H9 (cell line): ENCODE measurements at regions not wholly inside any gene's neighbourhood (a gene's known extent, or its start where the extent isn't known, plus 50 kb on each side); places are given as distances from the start of the nearest gene placed in this dataset.

Source experiments
- DNase-seq: peaks from one replicate; pipeline ENCODE4 v3.0.0-alpha.2; 2017
- H2AFZ ChIP-seq: one replicate; pipeline ENCODE4 v1.6.1; 2013; ENCODE audit warnings: mild to moderate bottlenecking, low read length, control low read depth, moderate library complexity
- H2AK5ac ChIP-seq: 2 replicates; pipeline ENCODE4 v1.6.1; 2013; ENCODE audit warnings: low read length, control low read depth, mixed read lengths; ENCODE audit not compliant: insufficient read length
- H2BK120ac ChIP-seq: one replicate; pipeline ENCODE4 v1.6.1; 2013; ENCODE audit warnings: low read depth, mild to moderate bottlenecking, low read length, control low read depth, inconsistent platforms; ENCODE audit not compliant: poor library complexity, severe bottlenecking
- H2BK12ac ChIP-seq: 2 replicates; pipeline ENCODE4 v1.6.1; 2013; ENCODE audit warnings: low read length, control low read depth, mixed read lengths, low read depth; ENCODE audit not compliant: insufficient read length
- H2BK15ac ChIP-seq: 2 replicates; pipeline ENCODE4 v1.6.1; 2013; ENCODE audit warnings: low read depth, low read length, control low read depth
- H2BK20ac ChIP-seq: one replicate; pipeline ENCODE4 v1.6.1; 2013; ENCODE audit warnings: low read depth, mild to moderate bottlenecking, low read length, control low read depth, inconsistent platforms; ENCODE audit not compliant: poor library complexity, severe bottlenecking
- H2BK5ac ChIP-seq: 2 replicates; pipeline ENCODE4 v1.6.1; 2013; ENCODE audit warnings: low read length, control low read depth, mixed read lengths; ENCODE audit not compliant: insufficient read length
- H3K14ac ChIP-seq: 2 replicates; pipeline ENCODE4 v1.6.1; 2013; ENCODE audit warnings: low read length, control low read depth; ENCODE audit not compliant: insufficient read depth
- H3K18ac ChIP-seq: 2 replicates; pipeline ENCODE4 v1.6.1; 2013; ENCODE audit warnings: low read depth, mild to moderate bottlenecking, mixed read lengths, low read length, control low read depth; ENCODE audit not compliant: insufficient read length
- H3K23ac ChIP-seq: 2 replicates; pipeline ENCODE4 v1.6.1; 2013; ENCODE audit warnings: low read length, control low read depth, mixed read lengths, low read depth; ENCODE audit not compliant: insufficient read length
- H3K23me2 ChIP-seq: 2 replicates; pipeline ENCODE4 v1.6.1; 2013; ENCODE audit warnings: low read depth, mild to moderate bottlenecking, mixed read lengths, low read length, control low read depth; ENCODE audit not compliant: insufficient read length, poor library complexity, severe bottlenecking
- H3K27ac ChIP-seq: 2 replicates; pipeline ENCODE4 v1.5.1; 2013; ENCODE audit warnings: low read length, control low read depth, mixed read lengths, low read depth; ENCODE audit not compliant: insufficient read length
- H3K27me3 ChIP-seq: 2 replicates; pipeline ENCODE4 v1.6.1; 2013; ENCODE audit warnings: low read length, control low read depth, inconsistent platforms; ENCODE audit not compliant: insufficient read depth
- H3K4ac ChIP-seq: 2 replicates; pipeline ENCODE4 v1.6.1; 2013; ENCODE audit warnings: low read depth, mild to moderate bottlenecking, control low read depth, inconsistent platforms, low read length, moderate library complexity
- H3K4me1 ChIP-seq: 2 replicates; pipeline ENCODE4 v1.6.1; 2013; ENCODE audit warnings: low read length, control low read depth, inconsistent platforms; ENCODE audit not compliant: insufficient read depth
- H3K4me2 ChIP-seq: 2 replicates; pipeline ENCODE4 v1.6.1; 2013; ENCODE audit warnings: low read length, control low read depth, mixed read lengths; ENCODE audit not compliant: insufficient read length, insufficient read depth
- H3K56ac ChIP-seq: 2 replicates; pipeline ENCODE4 v1.6.1; 2013; ENCODE audit warnings: low read depth, mild to moderate bottlenecking, mixed read lengths, low read length, control low read depth; ENCODE audit not compliant: insufficient read length
- H3K79me1 ChIP-seq: 2 replicates; pipeline ENCODE4 v1.6.1; 2013; ENCODE audit warnings: low read depth, mild to moderate bottlenecking, moderate library complexity, low read length, control low read depth, inconsistent platforms; ENCODE audit not compliant: insufficient read depth, poor library complexity, severe bottlenecking
- H3K79me2 ChIP-seq: 2 replicates; pipeline ENCODE4 v1.6.1; 2013; ENCODE audit warnings: low read length, control low read depth, inconsistent platforms; ENCODE audit not compliant: insufficient read depth
- H3K9ac ChIP-seq: 2 replicates; pipeline ENCODE4 v1.6.1; 2013; ENCODE audit warnings: low read length, control low read depth, mixed read lengths; ENCODE audit not compliant: insufficient read length; ENCODE audit errors: extremely low read depth
- H3K9me3 ChIP-seq: one replicate; pipeline ENCODE4 v1.6.1; 2013; ENCODE audit warnings: low read depth, low read length, inconsistent platforms; ENCODE audit not compliant: control insufficient read depth
- H3T11ph ChIP-seq: one replicate; pipeline ENCODE4 v1.6.1; 2013; ENCODE audit warnings: mild to moderate bottlenecking, low read length, control low read depth, inconsistent platforms
- H4K20me1 ChIP-seq: one replicate; pipeline ENCODE4 v1.6.1; 2013; ENCODE audit not compliant: control insufficient read depth, insufficient read length, insufficient read depth
- H4K5ac ChIP-seq: 2 replicates; pipeline ENCODE4 v1.6.1; 2013; ENCODE audit warnings: low read depth, mild to moderate bottlenecking, mixed read lengths, low read length, control low read depth; ENCODE audit not compliant: insufficient read length
- H4K8ac ChIP-seq: replicated peaks from 2 replicates; pipeline ENCODE4 v1.6.1; 2013; ENCODE audit warnings: low read length, control low read depth, mixed read lengths, low read depth; ENCODE audit not compliant: insufficient read length
- H4K91ac ChIP-seq: 2 replicates; pipeline ENCODE4 v1.6.1; 2013; ENCODE audit warnings: low read depth, mild to moderate bottlenecking, moderate library complexity, mixed read lengths, low read length, control low read depth; ENCODE audit not compliant: insufficient read length
- H3K27ac Mint-ChIP-seq, 3 experiments: 2 replicates in 2 of 3; 3 replicates in 1 of 3; pipeline ENCODE4 v1.8.0; 2020 to 2021; ENCODE audit warnings: mixed read lengths in 3 of 3, mild to moderate bottlenecking in 1 of 3, moderate library complexity in 1 of 3
- H3K27me3 Mint-ChIP-seq: 2 replicates; pipeline ENCODE4 v1.8.0; 2021; ENCODE audit warnings: low read depth, mild to moderate bottlenecking, moderate library complexity, mixed read lengths
- H3K36me3 Mint-ChIP-seq, 3 experiments: 2 replicates in 2 of 3; 3 replicates in 1 of 3; pipeline ENCODE4 v1.8.0; 2020 to 2021; ENCODE audit warnings: low read depth in 3 of 3, mixed read lengths in 3 of 3; ENCODE audit not compliant: insufficient read depth in 1 of 3
- H3K4me1 Mint-ChIP-seq, 2 experiments: 2 replicates each; pipeline ENCODE4 v1.8.0; 2020; ENCODE audit warnings: mixed read lengths in 2 of 2
- H3K4me3 Mint-ChIP-seq, 2 experiments: 2 replicates in 1 of 2; 3 replicates in 1 of 2; pipeline ENCODE4 v1.8.0; 2020 to 2021; ENCODE audit warnings: mild to moderate bottlenecking in 2 of 2, mixed read lengths in 2 of 2, moderate library complexity in 1 of 2
- H3K9me3 Mint-ChIP-seq, 2 experiments: 2 replicates in 1 of 2; 3 replicates in 1 of 2; pipeline ENCODE4 v1.8.0; 2020; ENCODE audit warnings: mild to moderate bottlenecking in 2 of 2, mixed read lengths in 2 of 2, moderate library complexity in 1 of 2
- TF ChIP-seq, protein P1 (sequence below): fragments of 200-600 bp; sonication (generic); conservative IDR thresholded peaks from 3 replicates; pipeline ENCODE4 v1.8.0; 2021; ENCODE audit warnings: antibody characterized with exemption, mild to moderate bottlenecking

DNA sequence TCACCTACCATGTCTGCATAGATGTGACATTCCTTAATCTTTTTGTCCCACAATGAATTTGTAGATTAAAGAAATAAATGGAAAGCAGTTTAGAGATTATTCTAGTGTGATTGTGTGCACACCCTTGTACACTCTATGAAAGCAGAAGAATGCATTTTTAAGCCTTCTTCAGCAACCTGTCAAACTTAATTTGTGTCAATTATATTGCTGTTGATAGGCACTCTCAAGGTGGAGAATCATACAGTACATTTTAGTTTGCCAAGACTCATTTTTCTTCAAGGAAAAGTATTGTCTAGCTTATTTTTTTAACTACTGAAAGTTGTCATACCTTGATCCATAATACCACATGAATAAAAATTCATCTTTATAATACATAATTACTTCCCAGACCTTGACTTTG is 1898.9 kb downstream of the OLFM4 start:
- no peak overlapping the region for H2BK5ac ChIP-seq
- H4K5ac ChIP-seq: no peak overlapping the region
- H3K18ac ChIP-seq: no peak overlapping the region
- DNase-seq: no peak
- no peak overlapping the region for H3K56ac ChIP-seq
- H3K9me3 ChIP-seq: no peaks in the 10 kb centered on the region
- H2AFZ ChIP-seq: no peak overlapping the region
- H4K91ac ChIP-seq: no peak overlapping the region
- no peak overlapping the region for H3K27ac ChIP-seq
- H4K8ac ChIP-seq: no peak overlapping the region
- Mint-ChIP-seq H3K9me3 (peaks cover 16 to 22% of the 10 kb centered on the region in 2 experiments; a peak in 4 of 5 replicates), H3K27ac (no peak overlapping the region), H3K4me3 (no peak overlapping the region), H3K27me3 (peaks cover 2% of the 10 kb centered on the region; the same call in 1 of the 2 replicates), H3K36me3 (peaks cover 5 to 32% (median 24%) of the 10 kb centered on the region in 3 experiments; a peak in 6 of 7 replicates), H3K4me1 (no peaks in the 10 kb centered on the region)
- H3K14ac ChIP-seq: no peak overlapping the region
- H3K4me1 ChIP-seq: no peaks in the 10 kb centered on the region
- no peak overlapping the region for H3K9ac ChIP-seq
- no peak overlapping the region for H2BK120ac ChIP-seq
- no peak overlapping the region for H3K4me2 ChIP-seq
- H2BK20ac ChIP-seq: no peak overlapping the region
- H2BK12ac ChIP-seq: no peak overlapping the region
- no peak overlapping the region for H3K4ac ChIP-seq
- H2BK15ac ChIP-seq: no peak overlapping the region
- TF ChIP-seq, protein P1, sequence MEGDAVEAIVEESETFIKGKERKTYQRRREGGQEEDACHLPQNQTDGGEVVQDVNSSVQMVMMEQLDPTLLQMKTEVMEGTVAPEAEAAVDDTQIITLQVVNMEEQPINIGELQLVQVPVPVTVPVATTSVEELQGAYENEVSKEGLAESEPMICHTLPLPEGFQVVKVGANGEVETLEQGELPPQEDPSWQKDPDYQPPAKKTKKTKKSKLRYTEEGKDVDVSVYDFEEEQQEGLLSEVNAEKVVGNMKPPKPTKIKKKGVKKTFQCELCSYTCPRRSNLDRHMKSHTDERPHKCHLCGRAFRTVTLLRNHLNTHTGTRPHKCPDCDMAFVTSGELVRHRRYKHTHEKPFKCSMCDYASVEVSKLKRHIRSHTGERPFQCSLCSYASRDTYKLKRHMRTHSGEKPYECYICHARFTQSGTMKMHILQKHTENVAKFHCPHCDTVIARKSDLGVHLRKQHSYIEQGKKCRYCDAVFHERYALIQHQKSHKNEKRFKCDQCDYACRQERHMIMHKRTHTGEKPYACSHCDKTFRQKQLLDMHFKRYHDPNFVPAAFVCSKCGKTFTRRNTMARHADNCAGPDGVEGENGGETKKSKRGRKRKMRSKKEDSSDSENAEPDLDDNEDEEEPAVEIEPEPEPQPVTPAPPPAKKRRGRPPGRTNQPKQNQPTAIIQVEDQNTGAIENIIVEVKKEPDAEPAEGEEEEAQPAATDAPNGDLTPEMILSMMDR: no peak
- no peak overlapping the region for H3T11ph ChIP-seq
- no peaks in the 10 kb centered on the region for H3K79me1 ChIP-seq
- no peaks in the 10 kb centered on the region for H3K27me3 ChIP-seq
- no peak overlapping the region for H3K23ac ChIP-seq
- no peaks in the 10 kb centered on the region for H3K79me2 ChIP-seq
- no peaks in the 10 kb centered on the region for H4K20me1 ChIP-seq
- H3K23me2 ChIP-seq: no peaks in the 10 kb centered on the region
- no peak overlapping the region for H2AK5ac ChIP-seq
